Medulla oblongata (tissue), 1 donor: ENCODE measurements at regions not wholly inside any gene's neighbourhood (a gene's known extent, or its start where the extent isn't known, plus 50 kb on each side); places are given as distances from the start of the nearest gene placed in this dataset.
"Not testable (repeated sequence)": the region's sequence is repeated elsewhere in the genome, so short reads cannot be mapped to it uniquely, and the experiment has no call there.

Source experiments
- DNase-seq: peaks from one replicate; pipeline ENCODE4 v3.0.0-alpha.2; 2015; ENCODE audit errors: extremely low spot score

- DNase-seq: no peak
These were observed 559.6 kb upstream of the SPRY2 start for GRCh38 chr13:80900561-80900960.

DNA sequence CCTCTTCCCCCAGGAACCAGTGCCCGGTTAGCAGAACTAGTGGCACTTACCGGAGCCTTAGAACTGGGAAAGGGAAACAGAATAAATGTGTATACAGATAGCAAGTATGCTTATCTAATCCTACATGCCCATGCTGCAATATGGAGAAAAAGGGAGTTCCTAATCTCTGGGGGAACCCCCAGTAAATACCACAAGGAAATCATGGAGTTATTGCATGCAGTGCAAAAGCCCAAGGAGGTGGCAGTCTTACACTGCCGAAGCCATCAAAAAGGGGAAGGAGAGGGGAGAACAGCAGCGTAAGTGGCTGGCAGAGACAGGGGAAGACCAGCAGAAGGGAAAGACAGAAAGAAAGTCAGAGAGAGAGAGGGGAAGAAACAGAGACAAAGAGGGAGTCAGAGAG lies 556.7 kb upstream of the SPRY2 start:
- not testable (repeated sequence) for DNase-seq

DNA sequence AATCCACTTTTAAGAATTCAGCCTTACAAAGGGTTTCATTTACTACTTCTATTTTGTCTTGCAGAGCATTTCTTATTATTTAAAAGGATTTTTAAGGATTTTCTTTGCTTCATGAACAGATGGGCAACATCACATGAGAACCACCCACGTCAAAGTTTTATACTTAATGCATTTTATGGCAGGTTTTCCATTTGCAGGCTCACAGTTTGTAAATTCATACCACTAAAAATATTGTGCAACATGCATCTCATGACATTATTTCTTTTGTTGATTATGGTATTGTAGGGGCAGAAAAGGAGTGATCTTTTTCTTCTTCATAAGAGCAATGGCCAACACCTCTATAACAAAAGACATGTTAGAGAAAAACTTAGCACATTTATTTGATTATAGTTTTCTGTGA lies 554.0 kb upstream of the SPRY2 start:
- DNase-seq: no peak

GRCh38 chr13:80889829-80890228 lies 548.9 kb upstream of the SPRY2 start:
- DNase-seq: no peak

DNA sequence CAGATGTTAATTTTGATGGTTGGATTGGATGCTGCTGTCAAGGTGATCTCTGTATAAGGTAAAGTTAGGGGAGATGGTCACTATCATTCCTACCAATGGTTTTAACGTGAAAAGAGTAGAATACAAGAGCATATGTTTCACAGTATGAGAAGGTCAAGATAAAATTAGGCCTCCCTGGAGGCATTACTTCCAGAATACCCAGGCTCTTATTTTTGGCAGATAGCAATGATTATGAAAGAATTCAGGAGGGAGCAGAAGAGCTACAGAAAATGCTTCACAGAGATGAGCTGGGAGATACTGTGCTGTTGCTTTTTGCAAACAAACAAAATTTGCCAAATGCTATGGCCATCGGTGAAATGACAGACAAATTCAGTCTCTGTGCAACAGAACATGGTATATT lies 547.5 kb upstream of the SPRY2 start:
- no peak for DNase-seq

DNA sequence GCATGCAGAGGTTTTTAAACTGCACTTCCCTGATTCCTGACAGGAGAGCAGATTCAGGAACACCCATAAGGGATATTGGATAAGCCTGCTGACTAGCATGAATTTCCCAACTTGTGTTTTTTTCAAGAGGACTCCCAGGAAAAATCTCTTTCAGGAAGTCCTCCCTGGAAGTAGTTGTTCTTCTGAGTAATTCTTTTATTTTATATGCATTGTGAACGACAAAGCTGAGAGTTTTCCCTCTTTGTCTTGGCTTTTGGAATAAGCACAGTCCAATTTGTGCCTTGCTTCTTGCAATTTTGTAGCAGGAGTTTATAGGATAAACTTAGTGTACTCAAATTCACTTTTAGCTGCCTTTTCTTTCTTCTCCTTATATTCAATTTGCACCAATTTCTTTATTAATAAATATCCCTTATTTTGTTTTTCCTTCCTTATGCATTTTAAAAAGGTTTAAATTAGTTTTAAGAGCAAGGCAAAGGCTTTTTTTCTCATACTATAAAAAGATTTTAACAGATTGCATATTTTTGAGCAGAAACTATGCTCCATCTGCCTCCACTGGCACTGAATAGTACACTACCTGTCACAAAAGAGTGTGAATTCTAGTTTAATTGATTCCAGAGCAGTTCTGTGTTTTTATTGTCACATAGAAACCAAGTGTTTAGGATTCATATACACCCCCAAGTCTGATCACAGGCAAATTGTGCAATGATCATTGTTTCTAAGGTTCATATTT lies 543.3 kb upstream of the SPRY2 start:
- no peak for DNase-seq

DNA sequence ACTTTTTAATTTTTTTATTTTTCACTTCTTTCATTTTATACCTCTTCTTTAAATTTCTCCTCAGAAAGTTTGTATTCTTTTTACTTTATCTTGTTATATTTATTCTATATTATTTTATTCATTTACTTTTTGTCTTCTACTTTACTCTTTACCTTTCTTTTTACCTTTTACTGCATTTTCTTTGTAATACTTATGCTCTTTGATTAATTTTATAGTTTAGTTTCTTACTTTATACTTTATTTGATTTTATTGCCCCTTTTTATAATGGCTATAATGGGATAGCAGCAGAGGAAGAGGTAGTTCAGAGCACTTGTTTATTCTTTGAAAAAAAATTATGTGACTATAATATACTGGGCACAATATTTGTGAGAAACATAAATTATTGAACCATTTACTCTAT lies 542.6 kb upstream of the SPRY2 start:
- DNase-seq: no peak

GRCh38 chr13:80881942-80882445 lies 541.1 kb upstream of the SPRY2 start:
- DNase-seq: no peak

GRCh38 chr13:80881495-80881894 lies 540.6 kb upstream of the SPRY2 start:
- no peak for DNase-seq

GRCh38 chr13:80881034-80881433 lies 540.1 kb upstream of the SPRY2 start:
- no peak for DNase-seq

DNA sequence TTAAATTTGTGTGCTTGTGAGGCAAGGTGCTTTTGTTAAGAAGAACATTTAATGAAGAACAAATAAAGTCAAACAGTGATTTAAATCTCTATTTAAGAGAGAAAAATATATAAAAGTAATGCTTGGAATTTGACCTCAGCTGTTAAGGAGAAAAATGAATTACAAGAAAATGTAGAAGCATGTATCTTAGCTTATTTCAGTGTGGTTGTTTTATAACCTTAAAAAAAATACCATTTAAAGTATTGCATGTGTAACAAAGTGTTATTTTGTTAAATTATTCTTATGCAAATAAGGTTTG lies 537.0 kb upstream of the SPRY2 start:
- DNase-seq: no peak

DNA sequence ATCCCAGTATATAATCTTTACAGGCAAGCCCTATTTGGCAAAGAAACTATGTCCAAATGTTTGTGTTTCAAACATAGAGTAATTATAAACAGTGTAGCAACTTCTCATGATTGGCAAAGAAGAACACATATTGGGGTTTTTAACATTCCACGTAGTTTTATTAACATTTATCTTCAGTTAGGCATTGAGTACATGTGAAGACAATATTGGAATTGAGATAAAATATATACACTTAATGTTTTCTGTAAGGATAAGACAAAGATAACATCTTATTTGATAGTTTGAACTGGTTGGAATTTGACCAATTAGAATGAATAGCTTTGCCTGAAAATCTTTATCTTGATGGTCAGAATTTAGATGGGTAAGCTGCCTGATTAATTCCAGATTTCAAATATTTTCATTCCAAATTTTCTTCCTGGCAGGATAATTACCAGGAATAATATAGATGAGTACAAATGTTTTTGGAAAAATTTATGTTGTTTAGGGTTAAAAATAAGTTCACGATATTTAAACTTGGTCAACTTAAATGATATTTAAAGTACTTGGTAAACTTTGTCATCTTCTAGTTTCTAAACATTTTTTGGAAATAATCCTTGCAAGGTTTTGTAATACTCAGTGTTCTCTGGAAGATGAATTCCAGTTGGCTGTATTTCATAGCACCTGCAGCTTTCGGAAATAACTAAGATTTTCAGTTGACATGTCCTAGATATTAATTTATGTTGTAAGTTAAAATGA lies 536.5 kb upstream of the SPRY2 start:
- DNase-seq: no peak

- peak; percentile 35 for DNase-seq
These were observed 532.7 kb upstream of the SPRY2 start for GRCh38 chr13:80873589-80873988.

- DNase-seq: not testable (repeated sequence)
These were observed 531.0 kb upstream of the SPRY2 start for GRCh38 chr13:80871971-80872370.

DNA sequence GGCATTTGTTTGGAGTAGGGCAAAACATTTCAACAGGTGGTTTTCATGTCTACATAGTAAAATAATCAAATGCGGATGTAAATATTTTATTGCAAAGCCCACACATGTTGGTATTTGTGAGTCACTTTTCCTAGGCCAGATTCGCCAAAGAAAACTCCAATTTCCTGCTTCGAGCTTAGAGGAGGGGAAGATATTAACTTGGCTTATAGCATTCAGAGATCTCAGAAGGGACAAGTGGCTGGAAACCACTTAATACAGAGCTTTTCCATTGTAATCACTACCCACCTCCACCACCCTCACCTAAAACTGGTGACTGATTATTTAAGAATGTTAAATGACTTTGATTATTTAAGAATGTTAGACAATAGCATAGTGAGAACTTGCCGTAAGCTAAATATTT lies 530.6 kb upstream of the SPRY2 start:
- DNase-seq: no peak

GRCh38 chr13:80870186-80870585 lies 529.3 kb upstream of the SPRY2 start:
- no peak for DNase-seq

- DNase-seq: no peak
These were observed 526.0 kb upstream of the SPRY2 start for GRCh38 chr13:80866921-80867320.

DNA sequence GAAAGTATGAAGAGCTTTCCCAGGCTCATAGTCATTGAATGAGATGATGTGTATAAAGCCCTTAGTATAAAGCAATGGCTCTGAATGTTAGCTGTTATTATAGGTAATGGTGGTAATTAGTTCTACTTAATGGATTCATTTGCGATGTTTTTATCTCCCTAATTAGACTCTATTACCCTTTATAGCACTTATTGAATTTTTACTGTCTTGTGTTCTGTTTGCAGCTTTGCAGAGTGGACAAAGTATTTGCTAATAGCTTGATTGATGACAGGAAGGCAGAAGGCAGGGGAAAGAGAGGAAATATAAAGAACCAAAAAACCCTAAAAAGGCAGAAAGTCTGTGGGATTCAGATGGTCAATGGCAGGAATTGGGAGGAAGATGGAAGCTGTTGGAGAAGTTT lies 524.4 kb upstream of the SPRY2 start:
- no peak for DNase-seq

GRCh38 chr13:80862456-80862855 lies 521.5 kb upstream of the SPRY2 start:
- DNase-seq: no peak

- DNase-seq: no peak
These were observed 519.9 kb upstream of the SPRY2 start for GRCh38 chr13:80860845-80861244.

GRCh38 chr13:80858131-80858530 lies 517.2 kb upstream of the SPRY2 start:
- DNase-seq: no peak

- DNase-seq: no peak
These were observed 516.4 kb upstream of the SPRY2 start for GRCh38 chr13:80857321-80857720.

- no peak for DNase-seq
These were observed 509.8 kb upstream of the SPRY2 start for GRCh38 chr13:80850771-80851170.

DNA sequence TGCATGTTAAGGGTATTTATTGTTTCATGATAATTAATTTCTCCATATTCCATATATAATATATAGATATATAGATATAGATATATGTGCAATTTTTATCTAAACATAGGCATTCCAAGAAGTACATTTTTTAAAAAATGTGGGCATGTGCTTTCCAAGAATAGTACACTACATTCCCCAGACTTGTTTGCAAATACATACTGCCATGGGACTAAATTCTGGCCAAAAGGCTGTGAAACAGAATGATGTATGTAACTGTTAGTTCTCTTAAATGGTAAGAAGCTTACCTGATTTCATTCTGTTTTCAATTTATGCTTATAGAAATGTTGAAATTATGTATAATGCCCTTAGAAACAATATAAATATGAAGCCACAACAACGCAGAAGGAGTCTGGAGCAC lies 503.2 kb upstream of the SPRY2 start:
- no peak for DNase-seq
